HEK293T (cell line): ENCODE measurements at regions not wholly inside any gene's neighbourhood (a gene's known extent, or its start where the extent isn't known, plus 50 kb on each side); places are given as distances from the start of the nearest gene placed in this dataset.
"Not testable (repeated sequence)": the region's sequence is repeated elsewhere in the genome, so short reads cannot be mapped to it uniquely, and the experiment has no call there.

Source experiments
- CTCF ChIA-PET: fragments of 350-600 bp; formaldehyde crosslinking; extraction: SDS; loops from one replicate; lab custom pipeline; 2021; ENCODE audit warnings: antibody characterized with exemption, inconsistent platforms; lab: Yijun Ruan, JAX
- POLR2A ChIA-PET: fragments of 350-600 bp; formaldehyde crosslinking; extraction: SDS; loops from one replicate; lab custom pipeline; 2020; ENCODE audit warnings: antibody characterized with exemption, inconsistent platforms; lab: Yijun Ruan, JAX
- DNase-seq: peaks from one replicate; pipeline ENCODE4 v3.0.0; 2012; ENCODE audit warnings: mixed read lengths; ENCODE audit errors: extremely low spot score
- ARNT ChIP-seq: fragments of 450-650 bp; IDR thresholded peaks from 2 replicates; pipeline ENCODE4 v1.6.1; 2017; ENCODE audit warnings: mild to moderate bottlenecking
- BHLHE40 ChIP-seq: fragments of 450-650 bp; IDR thresholded peaks from 2 replicates; pipeline ENCODE4 v1.6.1; 2016; ENCODE audit warnings: mild to moderate bottlenecking, moderate library complexity, borderline replicate concordance
- CTBP1 ChIP-seq: fragments of 450-650 bp; IDR thresholded peaks from 2 replicates; pipeline ENCODE4 v1.6.1; 2016; ENCODE audit warnings: borderline replicate concordance
- ELF4 ChIP-seq: fragments of 450-650 bp; IDR thresholded peaks from 2 replicates; pipeline ENCODE4 v1.6.1; 2017; ENCODE audit warnings: antibody characterized with exemption
- FOXA1 ChIP-seq: fragments of 450-650 bp; IDR thresholded peaks from 2 replicates; pipeline ENCODE4 v1.6.1; 2016; ENCODE audit warnings: mild to moderate bottlenecking
- FOXK2 ChIP-seq: fragments of 450-650 bp; IDR thresholded peaks from 2 replicates; pipeline ENCODE4 v1.6.1; 2016; ENCODE audit warnings: mild to moderate bottlenecking
- FOXM1 ChIP-seq: fragments of 450-650 bp; IDR thresholded peaks from 2 replicates; pipeline ENCODE4 v1.6.1; 2017; ENCODE audit warnings: mild to moderate bottlenecking, borderline replicate concordance
- HDGF ChIP-seq: fragments of 450-650 bp; IDR thresholded peaks from 2 replicates; pipeline ENCODE4 v1.6.1; 2017; ENCODE audit warnings: antibody characterized with exemption, borderline replicate concordance
- L3MBTL2 ChIP-seq: fragments of 450-650 bp; conservative IDR thresholded peaks from 2 replicates; pipeline ENCODE4 v1.6.1; 2016; ENCODE audit warnings: mild to moderate bottlenecking
- LEF1 ChIP-seq: fragments of 450-650 bp; IDR thresholded peaks from 2 replicates; pipeline ENCODE4 v1.6.1; 2017; ENCODE audit warnings: mild to moderate bottlenecking, borderline replicate concordance
- NFRKB ChIP-seq: fragments of 450-650 bp; IDR thresholded peaks from 2 replicates; pipeline ENCODE4 v1.6.1; 2016; ENCODE audit warnings: mild to moderate bottlenecking, moderate library complexity
- PKNOX1 ChIP-seq: fragments of 450-650 bp; IDR thresholded peaks from 2 replicates; pipeline ENCODE4 v1.6.1; 2016
- SP1 ChIP-seq: fragments of 450-650 bp; IDR thresholded peaks from 2 replicates; pipeline ENCODE4 v1.6.1; 2017
- SUZ12 ChIP-seq: fragments of 450-650 bp; IDR thresholded peaks from 2 replicates; pipeline ENCODE4 v1.6.1; 2016; ENCODE audit warnings: mild to moderate bottlenecking
- TARDBP ChIP-seq: fragments of 450-650 bp; IDR thresholded peaks from 2 replicates; pipeline ENCODE4 v1.6.1; 2016
- ZNF384 ChIP-seq: fragments of 450-650 bp; IDR thresholded peaks from 2 replicates; pipeline ENCODE4 v1.6.1; 2016

- DNase-seq = no peak
- CTCF ChIA-PET = no interaction called here
- TF ChIP-seq FOXA1 (no peak), NFRKB (no peak), SP1 (no peak), L3MBTL2 (no peak), FOXK2 (no peak), CTBP1 (no peak), PKNOX1 (no peak)
- POLR2A ChIA-PET = no interaction called here
Measured at GRCh38 chr4:160510928-160511327, 1408.0 kb downstream of the RAPGEF2 start.

- DNase-seq = no peak
- ChIA-PET CTCF (no interaction called here), POLR2A (no interaction called here)
- TF ChIP-seq ELF4 (no peak), LEF1 (no peak), NFRKB (no peak), CTBP1 (no peak), ARNT (no peak), SP1 (no peak), ZNF384 (no peak), FOXK2 (no peak), SUZ12 (no peak), FOXA1 (no peak), BHLHE40 (no peak), TARDBP (no peak)
Measured at GRCh38 chr4:160514126-160514525, 1411.2 kb downstream of the RAPGEF2 start.

- POLR2A ChIA-PET = no interaction called here
- CTCF ChIA-PET = no interaction called here
- TF ChIP-seq SP1 (no peak), HDGF (no peak), LEF1 (no peak), PKNOX1 (no peak), NFRKB (no peak), TARDBP (no peak), SUZ12 (no peak), BHLHE40 (no peak), CTBP1 (no peak)
- DNase-seq = no peak
Measured at GRCh38 chr4:160523231-160523630, 1420.4 kb downstream of the RAPGEF2 start.

- no peak for DNase-seq
- CTCF ChIA-PET = no interaction called here
- POLR2A ChIA-PET = no interaction called here
- no peak for TF ChIP-seq ELF4
Measured at GRCh38 chr4:160537681-160538080, 1434.8 kb downstream of the RAPGEF2 start.

- CTCF ChIA-PET = no interaction called here
- DNase-seq = no peak
- TF ChIP-seq FOXM1 (no peak), L3MBTL2 (no peak), CTBP1 (no peak), HDGF (no peak), ARNT (no peak), ELF4 (no peak), FOXA1 (no peak), SP1 (no peak), FOXK2 (no peak), LEF1 (no peak)
- POLR2A ChIA-PET = no interaction called here
Measured at GRCh38 chr4:160546201-160546600, 1443.3 kb downstream of the RAPGEF2 start.

GRCh38 chr4:160549951-160550519 is 1447.2 kb downstream of the RAPGEF2 start:
- CTCF ChIA-PET, POLR2A ChIA-PET, DNase-seq: not testable (repeated sequence)

GRCh38 chr4:160562661-160563060 is 1459.8 kb downstream of the RAPGEF2 start:
- DNase-seq = no peak
- no peak for TF ChIP-seq FOXK2
- no peak for TF ChIP-seq LEF1
- TF ChIP-seq ARNT = no peak
- no peak for TF ChIP-seq HDGF
- POLR2A ChIA-PET = no interaction called here
- CTCF ChIA-PET = no interaction called here

GRCh38 chr4:160563552-160564282 is 1460.8 kb downstream of the RAPGEF2 start:
- TF ChIP-seq FOXM1 (no peak), L3MBTL2 (no peak), ARNT (no peak), TARDBP (no peak), ZNF384 (no peak), BHLHE40 (no peak), NFRKB (no peak), FOXK2 (no peak), PKNOX1 (no peak), CTBP1 (no peak), ELF4 (no peak), SUZ12 (no peak), SP1 (no peak)
- POLR2A ChIA-PET = no interaction called here
- no peak for DNase-seq
- CTCF ChIA-PET = no interaction called here
